SK-N-MC (cell line): ENCODE measurements at regions not wholly inside any gene's neighbourhood (a gene's known extent, or its start where the extent isn't known, plus 50 kb on each side); places are given as distances from the start of the nearest gene placed in this dataset.

Experiments
- EZH2 ChIP-seq: fragments of 200-600 bp; sonication (generic); IDR thresholded peaks from one replicate; pipeline ENCODE4 v1.6.1; 2017; ENCODE audit warnings: antibody characterized with exemption
- POLR2AphosphoS5 ChIP-seq: IDR thresholded peaks from 2 replicates; pipeline ENCODE4 v1.6.1; 2012; ENCODE audit warnings: mild to moderate bottlenecking, low read depth, low read length, borderline replicate concordance

DNA sequence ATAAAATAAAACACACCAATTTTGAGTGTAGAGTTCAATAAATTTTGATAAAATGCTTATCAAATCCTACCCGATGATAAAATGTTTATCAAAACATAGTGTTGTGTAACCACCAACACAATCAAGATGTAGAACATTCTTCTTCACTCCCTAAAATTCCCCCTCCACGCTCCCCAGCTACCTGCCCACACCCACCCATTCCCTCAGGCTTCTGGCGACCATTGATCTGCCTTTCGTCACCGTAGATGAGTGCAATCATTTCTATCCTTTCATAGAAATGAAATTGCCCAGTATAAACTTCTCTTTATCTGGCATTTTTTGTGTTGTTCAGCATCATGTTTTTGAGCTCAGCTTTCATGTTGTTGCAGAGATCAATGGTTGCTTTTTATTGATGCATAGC, 90.7 kb upstream of the TBX3 start:
- TF ChIP-seq EZH2 (no peak), POLR2AphosphoS5 (no peak)
